ENCODE measurements at regions not wholly inside any gene's neighbourhood (a gene's known extent, or its start where the extent isn't known, plus 50 kb on each side); places are given as distances from the start of the nearest gene placed in this dataset.

- no peak overlapping the region for H3K27ac ChIP-seq (ENCODE audit: low read depth in 2 of 2, low read length in 2 of 2)
- H3K4me3 ChIP-seq (ENCODE audit: low read length in 3 of 3) = peak overlapping the region; percentile 61 to 75 (median 70)
- intact Hi-C loops (cut with DNase I) = no loop called here
- H3K36me3 ChIP-seq (ENCODE audit: control insufficient read depth in 2 of 3, insufficient read depth in 3 of 3, low read length in 3 of 3) = no peaks in the 10 kb centered on the region
- peaks cover 0 to 8% (median 3%) of the 10 kb centered on the region in 3 donors for H3K9me3 ChIP-seq (ENCODE audit: control insufficient read depth in 2 of 3, insufficient read depth in 1 of 3, low read length in 3 of 3)
- no peaks in the 10 kb centered on the region for H3K4me1 ChIP-seq (ENCODE audit: control insufficient read depth in 2 of 3, insufficient read depth in 2 of 3, low read depth in 1 of 3, low read length in 3 of 3)
- FAIRE-seq (no peak), DNase-seq (peak; percentile 93 to 96 (median 94))
- no peak for TF ChIP-seq CTCF (IDR thresholded peaks at IDR 0.05; ENCODE audit: borderline replicate concordance, extremely low read depth, insufficient read depth)
- no peaks in the 10 kb centered on the region for H3K27me3 ChIP-seq (ENCODE audit: control insufficient read depth, insufficient read depth, low read length)
- peak overlapping the region in 1 of 3 donors; percentile 53 for H3K9ac ChIP-seq (ENCODE audit: low read length in 3 of 3)
Measured at GRCh38 chr15:24772686-24773373, 97.3 kb downstream of the NPAP1 start.

- Histone ChIP-seq H3K4me1 (ENCODE audit: control insufficient read depth in 2 of 3, insufficient read depth in 2 of 3, low read depth in 1 of 3, low read length in 3 of 3) (no peaks in the 10 kb centered on the region), H3K27me3 (ENCODE audit: control insufficient read depth, insufficient read depth, low read length) (no peaks in the 10 kb centered on the region), H3K9ac (ENCODE audit: low read length in 3 of 3) (no peak overlapping the region), H3K9me3 (ENCODE audit: control insufficient read depth in 2 of 3, insufficient read depth in 1 of 3, low read length in 3 of 3) (peaks cover 0 to 6% (median 3%) of the 10 kb centered on the region in 3 donors), H3K4me3 (ENCODE audit: low read length in 3 of 3) (no peak overlapping the region), H3K27ac (ENCODE audit: low read depth in 2 of 2, low read length in 2 of 2) (no peak overlapping the region), H3K36me3 (ENCODE audit: control insufficient read depth in 2 of 3, insufficient read depth in 3 of 3, low read length in 3 of 3) (no peaks in the 10 kb centered on the region)
- no peak for TF ChIP-seq CTCF (IDR thresholded peaks at IDR 0.05; ENCODE audit: borderline replicate concordance, extremely low read depth, insufficient read depth)
- intact Hi-C loops (cut with DNase I) = loop anchor here (5.0 kb wide), 1 partner anchor 90 kb away; no protein-coding TSS in a partner anchor
- DNase-seq (no peak), FAIRE-seq (no peak)
Measured at GRCh38 chr15:24777307-24777706, 101.7 kb downstream of the NPAP1 start.

- FAIRE-seq (no peak), DNase-seq (no peak)
- no peaks in the 10 kb centered on the region for H3K9me3 ChIP-seq (ENCODE audit: control insufficient read depth in 2 of 3, insufficient read depth in 1 of 3, low read length in 3 of 3)
- H3K36me3 ChIP-seq (ENCODE audit: control insufficient read depth in 2 of 3, insufficient read depth in 3 of 3, low read length in 3 of 3) = no peaks in the 10 kb centered on the region
- H3K4me3 ChIP-seq (ENCODE audit: low read length in 3 of 3) = no peak overlapping the region
- no peak overlapping the region for H3K27ac ChIP-seq (ENCODE audit: low read depth in 2 of 2, low read length in 2 of 2)
- H3K4me1 ChIP-seq (ENCODE audit: control insufficient read depth in 2 of 3, insufficient read depth in 2 of 3, low read depth in 1 of 3, low read length in 3 of 3) = no peaks in the 10 kb centered on the region
- H3K27me3 ChIP-seq (ENCODE audit: control insufficient read depth, insufficient read depth, low read length) = no peaks in the 10 kb centered on the region
- H3K9ac ChIP-seq (ENCODE audit: low read length in 3 of 3) = no peak overlapping the region
- intact Hi-C loops (cut with DNase I) = no loop called here
- no peak for TF ChIP-seq CTCF (IDR thresholded peaks at IDR 0.05; ENCODE audit: borderline replicate concordance, extremely low read depth, insufficient read depth)
Measured at GRCh38 chr15:24784506-24784905, 108.9 kb downstream of the NPAP1 start.

All from kidney (tissue), 13 donors.